ENCODE measurements at regions not wholly inside any gene's neighbourhood (a gene's known extent, or its start where the extent isn't known, plus 50 kb on each side); places are given as distances from the start of the nearest gene placed in this dataset.

GRCh38 chr9:13971966-13972655 is 341.8 kb downstream of the NFIB start:
- no peak overlapping the region for H3K4me3 ChIP-seq
- H3K27me3 ChIP-seq: no peaks in the 10 kb centered on the region
- H3K36me3 ChIP-seq: no peaks in the 10 kb centered on the region
- H3K9me3 ChIP-seq: no peaks in the 10 kb centered on the region
- 87% methylated on average over 10 of the region's 10 CpGs for WGBS
- TF ChIP-seq CTCF (IDR thresholded peaks at IDR 0.05) (no peak), EP300 (IDR thresholded peaks at IDR 0.05) (no peak), POLR2A (IDR thresholded peaks at IDR 0.05; ENCODE audit: low read depth) (no peak), POLR2AphosphoS5 (IDR thresholded peaks at IDR 0.05) (no peak)
- intact Hi-C loops (cut with DNase I): no loop called here
- peaks cover 0 to 8% (median 0%) of the 10 kb centered on the region in 4 donors for H3K4me1 ChIP-seq
- DNase-seq (ENCODE audit: extremely low spot score): no peak
- no peak overlapping the region for H3K27ac ChIP-seq (replicated peaks in 1 of 4)

- TF ChIP-seq EP300 (IDR thresholded peaks at IDR 0.05): no peak
- TF ChIP-seq POLR2AphosphoS5 (IDR thresholded peaks at IDR 0.05): no peak
- no peak for TF ChIP-seq POLR2A (IDR thresholded peaks at IDR 0.05; ENCODE audit: low read depth)
- no peak for TF ChIP-seq CTCF (IDR thresholded peaks at IDR 0.05)
- peaks cover 0 to 8% (median 0%) of the 10 kb centered on the region in 4 donors for H3K4me1 ChIP-seq
- H3K27ac ChIP-seq (replicated peaks in 1 of 4): no peak overlapping the region
- H3K4me3 ChIP-seq: no peak overlapping the region
- no peaks in the 10 kb centered on the region for H3K36me3 ChIP-seq
- 81% methylated on average over 4 of the region's 4 CpGs for WGBS
- H3K9me3 ChIP-seq: no peaks in the 10 kb centered on the region
- intact Hi-C loops (cut with DNase I): no loop called here
- no peaks in the 10 kb centered on the region for H3K27me3 ChIP-seq
- no peak for DNase-seq (ENCODE audit: extremely low spot score)
These were observed 342.5 kb downstream of the NFIB start for GRCh38 chr9:13971415-13971814.

- H3K4me3 ChIP-seq: no peak overlapping the region
- peaks cover 0 to 8% (median 0%) of the 10 kb centered on the region in 4 donors for H3K4me1 ChIP-seq
- no peak overlapping the region for H3K27ac ChIP-seq (replicated peaks in 1 of 4)
- no peaks in the 10 kb centered on the region for H3K36me3 ChIP-seq
- TF ChIP-seq CTCF (IDR thresholded peaks at IDR 0.05) (no peak), EP300 (IDR thresholded peaks at IDR 0.05) (no peak), POLR2AphosphoS5 (IDR thresholded peaks at IDR 0.05) (no peak)
- DNase-seq (ENCODE audit: extremely low spot score): no peak
- H3K9me3 ChIP-seq: no peaks in the 10 kb centered on the region
- WGBS: 93% methylated on average over 3 of the region's 3 CpGs
- intact Hi-C loops (cut with DNase I): no loop called here
- no peaks in the 10 kb centered on the region for H3K27me3 ChIP-seq
These were observed 343.5 kb downstream of the NFIB start for GRCh38 chr9:13970426-13970825.

- H3K36me3 ChIP-seq: no peaks in the 10 kb centered on the region
- DNase-seq (ENCODE audit: extremely low spot score): no peak
- WGBS: 67% methylated on average over 4 of the region's 4 CpGs
- intact Hi-C loops (cut with DNase I): no loop called here
- no peaks in the 10 kb centered on the region for H3K9me3 ChIP-seq
- no peaks in the 10 kb centered on the region for H3K27me3 ChIP-seq
- no peak for TF ChIP-seq CTCF (IDR thresholded peaks at IDR 0.05)
- TF ChIP-seq EP300 (IDR thresholded peaks at IDR 0.05): no peak
- no peak for TF ChIP-seq POLR2A (IDR thresholded peaks at IDR 0.05; ENCODE audit: low read depth)
- no peak for TF ChIP-seq POLR2AphosphoS5 (IDR thresholded peaks at IDR 0.05)
- H3K4me3 ChIP-seq: no peak overlapping the region
- H3K4me1 ChIP-seq: peaks cover 0 to 8% (median 0%) of the 10 kb centered on the region in 4 donors
- no peak overlapping the region for H3K27ac ChIP-seq (replicated peaks in 1 of 4)
These were observed 343.9 kb downstream of the NFIB start for GRCh38 chr9:13970018-13970417.

- intact Hi-C loops (cut with DNase I): no loop called here
- WGBS: 72% methylated on average over 4 of the region's 4 CpGs
These were observed 346.5 kb downstream of the NFIB start for GRCh38 chr9:13967438-13967837.

More at GRCh38 chr9:13967438-13967837, 346.5 kb downstream of the NFIB start:
- Histone ChIP-seq H3K36me3 (no peaks in the 10 kb centered on the region), H3K27me3 (no peaks in the 10 kb centered on the region), H3K9me3 (no peaks in the 10 kb centered on the region), H3K4me3 (no peak overlapping the region), H3K27ac (replicated peaks in 1 of 4) (no peak overlapping the region), H3K4me1 (peaks cover 0 to 8% (median 0%) of the 10 kb centered on the region in 4 donors)
- no peak for TF ChIP-seq POLR2AphosphoS5 (IDR thresholded peaks at IDR 0.05)
- no peak for TF ChIP-seq POLR2A (IDR thresholded peaks at IDR 0.05; ENCODE audit: low read depth)
- no peak for TF ChIP-seq EP300 (IDR thresholded peaks at IDR 0.05)
- no peak for TF ChIP-seq CTCF (IDR thresholded peaks at IDR 0.05)
- DNase-seq (ENCODE audit: extremely low spot score): no peak

Measured in esophagus muscularis mucosa (tissue), 4 donors.